Stomach (tissue), 4 donors: ENCODE measurements at regions not wholly inside any gene's neighbourhood (a gene's known extent, or its start where the extent isn't known, plus 50 kb on each side); places are given as distances from the start of the nearest gene placed in this dataset.

Experiments used
- POLR2A ChIP-seq, 4 donors: fragments of 450-650 bp; IDR thresholded peaks; one replicate each; pipeline ENCODE4 v1.6.1; 2016; ENCODE audit warnings: antibody characterized with exemption in 4 of 4, control low read depth in 2 of 4, mild to moderate bottlenecking in 1 of 4, moderate library complexity in 1 of 4
- TF ChIP-seq, protein P1 (sequence below), 7 experiments: fragments of 450-650 bp in 4 of 7; fragments of 200-600 bp in 3 of 7; sonication (generic) in 3 of 7; IDR thresholded peaks; one replicate each; pipeline ENCODE4 v1.5.1; 2016 to 2019; ENCODE audit warnings: antibody characterized with exemption in 7 of 7, control low read depth in 2 of 7, mild to moderate bottlenecking in 1 of 7

DNA sequence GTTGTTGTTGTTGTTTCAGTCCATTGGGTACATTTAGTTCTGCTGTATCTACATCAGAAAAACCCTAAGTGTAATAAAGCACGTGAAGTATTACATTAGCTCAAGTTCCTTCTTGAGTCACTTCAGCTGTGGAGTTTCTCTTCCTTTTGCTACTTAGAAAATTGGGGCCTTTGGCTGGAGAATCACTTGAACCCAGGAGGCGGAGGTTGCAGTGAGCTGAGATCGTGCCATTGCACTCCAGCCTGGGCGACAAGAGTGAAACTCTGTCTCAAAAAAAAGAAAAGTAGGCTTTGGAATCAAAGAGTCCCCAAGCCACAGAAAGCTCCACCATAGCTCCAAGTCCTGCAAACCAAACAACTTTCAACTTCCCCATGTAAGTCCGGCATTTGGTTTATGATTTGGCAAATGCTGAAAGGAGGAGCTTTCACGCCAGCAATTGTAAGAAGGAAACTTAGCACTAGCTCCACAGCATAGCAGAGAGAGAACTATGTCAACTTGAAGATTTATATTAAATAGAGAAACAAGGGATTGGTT is 56.5 kb upstream of the RNF144B start:
- no peak for TF ChIP-seq POLR2A (IDR thresholded peaks at IDR 0.05)
- TF ChIP-seq, protein P1, sequence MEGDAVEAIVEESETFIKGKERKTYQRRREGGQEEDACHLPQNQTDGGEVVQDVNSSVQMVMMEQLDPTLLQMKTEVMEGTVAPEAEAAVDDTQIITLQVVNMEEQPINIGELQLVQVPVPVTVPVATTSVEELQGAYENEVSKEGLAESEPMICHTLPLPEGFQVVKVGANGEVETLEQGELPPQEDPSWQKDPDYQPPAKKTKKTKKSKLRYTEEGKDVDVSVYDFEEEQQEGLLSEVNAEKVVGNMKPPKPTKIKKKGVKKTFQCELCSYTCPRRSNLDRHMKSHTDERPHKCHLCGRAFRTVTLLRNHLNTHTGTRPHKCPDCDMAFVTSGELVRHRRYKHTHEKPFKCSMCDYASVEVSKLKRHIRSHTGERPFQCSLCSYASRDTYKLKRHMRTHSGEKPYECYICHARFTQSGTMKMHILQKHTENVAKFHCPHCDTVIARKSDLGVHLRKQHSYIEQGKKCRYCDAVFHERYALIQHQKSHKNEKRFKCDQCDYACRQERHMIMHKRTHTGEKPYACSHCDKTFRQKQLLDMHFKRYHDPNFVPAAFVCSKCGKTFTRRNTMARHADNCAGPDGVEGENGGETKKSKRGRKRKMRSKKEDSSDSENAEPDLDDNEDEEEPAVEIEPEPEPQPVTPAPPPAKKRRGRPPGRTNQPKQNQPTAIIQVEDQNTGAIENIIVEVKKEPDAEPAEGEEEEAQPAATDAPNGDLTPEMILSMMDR (IDR thresholded peaks at IDR 0.05) = no peak
